ENCODE measurements at regions not wholly inside any gene's neighbourhood (a gene's known extent, or its start where the extent isn't known, plus 50 kb on each side); places are given as distances from the start of the nearest gene placed in this dataset.

GRCh38 chr4:26201120-26201519, 119.7 kb upstream of the RBPJ start:
- no peak for TF ChIP-seq EZH2 (IDR thresholded peaks at IDR 0.05)
- no peak for TF ChIP-seq POLR2AphosphoS5 (IDR thresholded peaks at IDR 0.05; ENCODE audit: borderline replicate concordance, low read depth, low read length)
- no peak for TF ChIP-seq FOXP2 (optimal IDR thresholded peaks at IDR 0.05; ENCODE audit: control extremely low read depth, extremely low read length, insufficient read depth)
